ENCODE measurements at regions not wholly inside any gene's neighbourhood (a gene's known extent, or its start where the extent isn't known, plus 50 kb on each side); places are given as distances from the start of the nearest gene placed in this dataset.

- Histone ChIP-seq H3K4me2 (no peak overlapping the region), H3K4me1 (ENCODE audit: insufficient read depth) (no peaks in the 10 kb centered on the region), H3K36me3 (ENCODE audit: insufficient read depth) (0 out of 2 replicates have a peak, but pooled peaks cover 7% of the 10 kb centered on the region), H3K9me2 (ENCODE audit: insufficient read depth) (peaks cover 21% of the 10 kb centered on the region), H3K27me3 (ENCODE audit: insufficient read depth) (no peaks in the 10 kb centered on the region), H3F3A (replicated peaks; ENCODE audit: low read depth) (no peaks in the 10 kb centered on the region), H3K4me3 (no peak overlapping the region), H2AFZ (no peak overlapping the region), H4K20me1 (replicated peaks; ENCODE audit: insufficient read depth) (no peaks in the 10 kb centered on the region), H3K79me2 (replicated peaks; ENCODE audit: insufficient read depth) (no peaks in the 10 kb centered on the region), H3K27ac (ENCODE audit: low read depth) (no peak overlapping the region)
- H3K4me1 Mint-ChIP-seq, result no peaks in the 10 kb centered on the region
- H3K27me3 Mint-ChIP-seq (ENCODE audit: insufficient read depth, low read depth, poor library complexity), result no peaks in the 10 kb centered on the region
- H3K4me3 Mint-ChIP-seq, result no peak overlapping the region
- peaks cover 36% of the 10 kb centered on the region for H3K9me3 Mint-ChIP-seq
- H3K36me3 Mint-ChIP-seq (ENCODE audit: low read depth), result peaks cover 25% of the 10 kb centered on the region
- H3K27ac Mint-ChIP-seq, result no peak overlapping the region
- ATAC-seq (no peak), DNase-seq (ENCODE audit: low spot score) (peak; percentile 29)
- no peak for TF ChIP-seq EZH2 (IDR thresholded peaks at IDR 0.05; ENCODE audit: low read depth, unreplicated experiment)
- no peak for TF ChIP-seq POLR2AphosphoS5 (IDR thresholded peaks at IDR 0.05; ENCODE audit: low read depth)
- no peak for TF ChIP-seq EZH2phosphoT487 (IDR thresholded peaks at IDR 0.05; ENCODE audit: unreplicated experiment)
- TF ChIP-seq CTCF (conservative IDR thresholded peaks at IDR 0.05; ENCODE audit: low read depth in 2 of 2), result peak; percentile 47 to 73; a peak in 3 of 4 replicates
These were observed 533.5 kb downstream of the GPAM start for GRCh38 chr10:111650088-111650487.

GRCh38 chr10:111656066-111656465 lies 527.5 kb downstream of the GPAM start:
- H3K27ac Mint-ChIP-seq, result no peak overlapping the region
- no peaks in the 10 kb centered on the region for H3F3A ChIP-seq (replicated peaks; ENCODE audit: low read depth)
- peaks cover 5% of the 10 kb centered on the region; the same call in 2 of the 3 replicates for H3K36me3 Mint-ChIP-seq (ENCODE audit: low read depth)
- no peak overlapping the region for H3K4me3 ChIP-seq
- no peaks in the 10 kb centered on the region for H3K4me1 ChIP-seq (ENCODE audit: insufficient read depth)
- DNase-seq (ENCODE audit: low spot score) (no peak), ATAC-seq (no peak)
- no peak overlapping the region for H3K4me3 Mint-ChIP-seq
- H3K9me2 ChIP-seq (ENCODE audit: insufficient read depth), result peaks cover 22% of the 10 kb centered on the region
- H3K27me3 Mint-ChIP-seq (ENCODE audit: insufficient read depth, low read depth, poor library complexity), result no peaks in the 10 kb centered on the region
- no peaks in the 10 kb centered on the region for H3K79me2 ChIP-seq (replicated peaks; ENCODE audit: insufficient read depth)
- H3K4me1 Mint-ChIP-seq, result no peaks in the 10 kb centered on the region
- H3K27ac ChIP-seq (ENCODE audit: low read depth), result no peak overlapping the region
- H3K36me3 ChIP-seq (ENCODE audit: insufficient read depth), result no peaks in the 10 kb centered on the region
- H2AFZ ChIP-seq, result no peak overlapping the region
- no peak for TF ChIP-seq NANOG (IDR thresholded peaks at IDR 0.05; ENCODE audit: borderline replicate concordance)
- no peak for TF ChIP-seq ZNF462 (CRISPR knock-in tag; IDR thresholded peaks at IDR 0.05)
- no peak overlapping the region for H3K4me2 ChIP-seq
- H3K27me3 ChIP-seq (ENCODE audit: insufficient read depth), result no peaks in the 10 kb centered on the region
- peaks cover 10% of the 10 kb centered on the region; the same call in 2 of the 3 replicates for H3K9me3 Mint-ChIP-seq
- H4K20me1 ChIP-seq (replicated peaks; ENCODE audit: insufficient read depth), result no peaks in the 10 kb centered on the region
